LNCAP (cell line): ENCODE measurements at regions not wholly inside any gene's neighbourhood (a gene's known extent, or its start where the extent isn't known, plus 50 kb on each side); places are given as distances from the start of the nearest gene placed in this dataset.

Source experiments
- TF ChIP-seq, protein P1 (sequence below): fragments of 450-650 bp; IDR thresholded peaks from 2 replicates; pipeline ENCODE4 v1.5.1; 2017; ENCODE audit warnings: mild to moderate bottlenecking

DNA sequence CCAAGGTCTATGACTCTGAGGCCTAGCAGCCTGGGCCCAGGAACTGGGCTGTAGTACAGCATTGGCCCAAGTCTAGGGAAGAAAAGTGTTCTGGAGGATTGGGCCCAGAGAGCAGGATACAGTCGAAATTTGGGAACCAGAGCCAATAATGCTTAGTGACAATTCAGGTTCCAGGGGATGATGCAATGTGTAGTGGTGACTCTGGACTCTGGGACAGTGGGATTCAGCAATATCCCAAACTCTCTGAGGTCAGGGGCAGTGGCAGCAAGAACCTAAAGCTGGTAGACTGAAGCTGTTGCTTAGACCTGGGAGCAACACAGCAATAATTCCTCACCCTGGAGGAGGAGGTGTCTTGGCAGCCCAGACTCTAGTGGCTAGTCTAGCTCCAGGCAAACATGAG, 545.5 kb upstream of the ARGLU1 start:
- TF ChIP-seq, protein P1, sequence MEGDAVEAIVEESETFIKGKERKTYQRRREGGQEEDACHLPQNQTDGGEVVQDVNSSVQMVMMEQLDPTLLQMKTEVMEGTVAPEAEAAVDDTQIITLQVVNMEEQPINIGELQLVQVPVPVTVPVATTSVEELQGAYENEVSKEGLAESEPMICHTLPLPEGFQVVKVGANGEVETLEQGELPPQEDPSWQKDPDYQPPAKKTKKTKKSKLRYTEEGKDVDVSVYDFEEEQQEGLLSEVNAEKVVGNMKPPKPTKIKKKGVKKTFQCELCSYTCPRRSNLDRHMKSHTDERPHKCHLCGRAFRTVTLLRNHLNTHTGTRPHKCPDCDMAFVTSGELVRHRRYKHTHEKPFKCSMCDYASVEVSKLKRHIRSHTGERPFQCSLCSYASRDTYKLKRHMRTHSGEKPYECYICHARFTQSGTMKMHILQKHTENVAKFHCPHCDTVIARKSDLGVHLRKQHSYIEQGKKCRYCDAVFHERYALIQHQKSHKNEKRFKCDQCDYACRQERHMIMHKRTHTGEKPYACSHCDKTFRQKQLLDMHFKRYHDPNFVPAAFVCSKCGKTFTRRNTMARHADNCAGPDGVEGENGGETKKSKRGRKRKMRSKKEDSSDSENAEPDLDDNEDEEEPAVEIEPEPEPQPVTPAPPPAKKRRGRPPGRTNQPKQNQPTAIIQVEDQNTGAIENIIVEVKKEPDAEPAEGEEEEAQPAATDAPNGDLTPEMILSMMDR, result no peak

DNA sequence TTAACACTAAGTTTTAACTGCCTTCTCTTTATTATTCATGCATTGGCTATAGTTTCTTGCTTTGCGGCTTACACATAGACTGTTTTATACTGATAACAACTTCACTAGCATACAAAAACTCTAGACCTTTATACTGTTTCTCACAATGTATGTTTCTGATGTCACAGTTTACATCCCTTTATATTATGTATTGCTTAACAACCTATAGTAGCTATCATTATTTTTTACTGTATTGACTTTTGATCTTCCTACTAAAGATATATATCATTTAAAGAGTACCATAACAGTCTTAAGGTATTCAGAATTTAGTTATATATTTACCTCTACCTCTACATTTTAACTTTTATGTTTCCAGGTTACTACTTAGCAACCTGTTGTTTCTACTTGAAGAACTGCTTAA, 543.3 kb upstream of the ARGLU1 start:
- TF ChIP-seq, protein P1, result no peak

DNA sequence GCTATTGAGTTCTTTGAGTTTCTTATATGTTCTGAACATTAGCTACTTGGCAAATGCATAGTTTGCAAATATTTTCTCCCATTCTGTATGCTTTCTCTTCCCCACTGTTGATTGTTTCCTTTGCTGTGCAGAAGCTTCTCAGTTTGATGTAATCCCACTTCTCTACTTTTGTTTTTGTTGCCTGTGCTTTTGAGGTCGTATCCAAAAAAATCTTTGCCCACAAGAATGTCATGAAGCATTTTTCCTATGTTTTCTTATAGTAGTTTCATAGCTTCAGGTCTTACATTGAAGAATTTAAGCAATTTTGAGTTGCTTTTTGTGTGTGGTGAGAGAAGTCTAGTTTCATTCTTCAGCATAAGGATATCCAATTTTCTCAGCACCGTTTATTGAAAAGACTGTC, 536.7 kb upstream of the ARGLU1 start:
- TF ChIP-seq, protein P1, result no peak

DNA sequence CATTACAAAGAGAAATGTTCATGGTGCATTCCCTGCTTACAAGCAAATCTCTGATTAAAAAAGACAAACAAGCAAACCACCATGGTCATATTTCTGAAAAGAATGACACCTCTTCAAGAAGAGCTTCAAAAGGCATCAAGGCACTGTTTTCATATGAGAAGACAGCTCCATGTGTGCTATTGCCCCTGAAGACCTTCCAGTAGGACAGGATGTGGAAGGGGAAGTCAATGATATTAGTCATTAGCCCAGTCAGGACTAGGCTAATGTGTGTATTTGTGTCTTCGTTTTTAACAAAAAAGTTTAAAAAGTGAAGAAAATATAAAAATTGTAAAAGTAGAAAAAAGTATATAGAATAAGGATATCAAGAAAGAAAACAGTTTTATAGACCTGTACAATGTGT, 534.7 kb upstream of the ARGLU1 start:
- TF ChIP-seq, protein P1, result no peak

DNA sequence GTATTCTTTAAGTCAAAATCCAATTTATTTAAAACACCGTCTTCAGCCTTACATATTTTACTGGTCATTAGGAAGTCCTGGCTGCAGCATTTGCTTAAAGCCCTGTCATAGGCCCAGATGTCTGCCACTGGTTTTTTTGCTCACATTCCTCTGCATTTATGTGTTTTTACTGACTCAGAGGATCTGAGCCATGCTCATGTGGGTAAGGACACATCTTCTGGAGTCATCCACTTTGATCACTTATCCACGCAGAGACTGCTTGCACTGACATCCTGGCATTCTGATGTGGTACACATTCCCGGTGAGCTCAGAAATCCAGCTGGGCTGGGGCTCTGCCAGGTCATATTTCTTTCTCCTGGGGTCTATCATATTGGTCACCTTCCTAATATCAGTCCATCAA, 531.7 kb upstream of the ARGLU1 start:
- TF ChIP-seq, protein P1, result no peak

DNA sequence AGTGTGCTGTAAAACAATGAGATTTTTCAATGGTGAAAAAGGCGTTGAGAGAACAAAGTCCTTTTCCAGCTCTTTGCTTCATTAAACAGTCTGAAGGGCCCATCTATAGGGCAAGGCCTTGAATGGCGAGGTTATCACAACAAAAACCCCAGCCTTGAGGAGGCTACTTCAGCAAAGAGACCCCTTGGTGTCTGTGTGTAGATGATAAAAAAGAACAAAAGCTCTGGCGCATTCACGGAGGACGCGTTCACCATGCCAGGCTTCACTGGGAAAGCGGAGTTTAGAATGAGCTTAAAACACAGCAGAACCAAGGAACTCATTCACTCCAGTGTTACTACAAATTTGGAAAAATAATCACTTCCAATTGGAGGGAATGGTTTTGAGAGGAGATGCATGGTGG, 530.0 kb upstream of the ARGLU1 start:
- TF ChIP-seq, protein P1, result no peak

DNA sequence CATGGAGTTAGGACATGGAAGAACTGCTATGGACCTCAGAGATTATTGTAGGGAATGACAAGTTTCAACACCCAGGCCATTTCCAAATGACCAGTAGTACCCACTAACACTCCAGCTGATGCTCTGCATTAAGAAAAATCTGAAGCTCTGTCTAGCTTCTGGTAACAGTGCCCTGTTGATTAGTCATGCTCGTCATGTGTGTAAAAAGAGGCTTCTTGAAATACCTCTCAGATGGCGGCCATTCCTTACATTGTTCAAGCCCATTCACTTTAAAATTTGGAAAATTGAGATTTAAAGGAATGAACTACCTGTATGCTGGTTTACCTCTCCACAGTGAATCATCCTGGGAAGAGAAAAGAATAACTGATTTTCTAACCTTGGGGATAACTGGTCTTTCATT, 527.9 kb upstream of the ARGLU1 start:
- TF ChIP-seq, protein P1, result no peak

DNA sequence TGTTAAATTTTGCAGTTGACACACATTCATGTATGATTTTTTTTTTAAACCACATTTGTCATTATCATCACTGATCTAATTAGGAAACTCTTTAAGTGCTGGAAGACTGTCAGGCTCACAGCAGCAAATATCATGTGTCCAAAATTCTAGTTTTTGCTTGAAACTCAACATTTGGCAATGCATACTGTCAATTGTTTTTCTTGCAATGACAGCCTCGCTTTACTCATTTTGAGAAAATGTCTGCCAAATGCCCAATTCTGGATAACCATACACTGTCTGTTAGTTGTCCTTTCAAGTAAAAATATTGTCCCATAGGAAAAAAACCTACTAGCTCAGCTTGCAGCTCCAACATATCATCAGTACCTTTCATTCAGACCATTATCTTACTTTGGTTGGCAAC, 523.9 kb upstream of the ARGLU1 start:
- TF ChIP-seq, protein P1, result no peak
